Esophagus squamous epithelium (tissue), 5 donors: ENCODE measurements at regions not wholly inside any gene's neighbourhood (a gene's known extent, or its start where the extent isn't known, plus 50 kb on each side); places are given as distances from the start of the nearest gene placed in this dataset.

Experiments used
- DNase-seq: peaks from one replicate; lab custom pipeline; 2025; lab: John Stamatoyannopoulos, UW
- H3K27ac ChIP-seq, 4 donors: fragments of 200-600 bp; sonication (generic); one replicate each; pipeline ENCODE4 v1.5.1; 2016 to 2019; ENCODE audit warnings: mild to moderate bottlenecking in 1 of 4
- H3K27me3 ChIP-seq, 4 donors: fragments of 200-600 bp; sonication (generic); 1 replicate in 3 of 4; 2 replicates in 1 of 4; pipeline versions ENCODE4 v1.5.1 to v1.6.0; 2017 to 2021; ENCODE audit warnings: antibody characterized with exemption in 1 of 4
- H3K36me3 ChIP-seq, 3 donors: fragments of 200-600 bp; sonication (generic); one replicate each; pipeline ENCODE4 v1.5.1; 2016 to 2019
- H3K4me1 ChIP-seq, 3 donors: fragments of 200-600 bp; sonication (generic); one replicate each; pipeline ENCODE4 v1.5.1; 2017 to 2019
- H3K4me3 ChIP-seq, 4 donors: fragments of 200-600 bp; sonication (generic); 1 replicate in 3 of 4; 2 replicates in 1 of 4; pipeline ENCODE4 v1.5.1; 2016 to 2019; ENCODE audit warnings: mild to moderate bottlenecking in 2 of 4, moderate library complexity in 1 of 4
- H3K9me3 ChIP-seq, 3 donors: fragments of 200-600 bp; sonication (generic); one replicate each; pipeline ENCODE4 v1.5.1; 2016 to 2019
- CTCF ChIP-seq, 6 experiments: fragments of 450-650 bp in 4 of 6; fragments of 200-600 bp in 2 of 6; sonication (generic) in 2 of 6; IDR thresholded peaks; one replicate each; pipeline ENCODE4 v1.5.1; 2016 to 2019; ENCODE audit warnings: antibody characterized with exemption in 6 of 6, mild to moderate bottlenecking in 4 of 6, moderate library complexity in 4 of 6
- POLR2A ChIP-seq, 4 donors: fragments of 450-650 bp; IDR thresholded peaks; one replicate each; pipeline ENCODE4 v1.6.1; 2017; ENCODE audit warnings: antibody characterized with exemption in 4 of 4, mild to moderate bottlenecking in 4 of 4, moderate library complexity in 3 of 4
- WGBS, 2 donors: methylation state at CpG; one replicate each; pipeline ENCODE4 v1.1.5; 2018; 5-methylcytosine and 5-hydroxymethylcytosine counted together
- intact Hi-C: fragments of 100-400 bp; cut with DNase I; formaldehyde crosslinking; loops from one replicate; pipeline ENCODE4 v1.15.0; 2022
- donor health status: DM: yes; HTN: yes; CAD: no.

- Histone ChIP-seq H3K36me3 (no peaks in the 10 kb centered on the region), H3K4me3 (no peak overlapping the region), H3K4me1 (no peaks in the 10 kb centered on the region), H3K9me3 (no peaks in the 10 kb centered on the region), H3K27me3 (no peaks in the 10 kb centered on the region), H3K27ac (no peak overlapping the region)
- TF ChIP-seq POLR2A (IDR thresholded peaks at IDR 0.05): no peak
- no peak for TF ChIP-seq CTCF (IDR thresholded peaks at IDR 0.05)
- intact Hi-C loops: no loop called here
- WGBS, 2 donors: 34 to 46% methylated on average over 3 of the region's 3 CpGs
- DNase-seq: no peak
Measured at GRCh38 chr4:85114526-85114925, 148.0 kb upstream of the WDFY3 start.

GRCh38 chr4:85116008-85116407, 149.5 kb upstream of the WDFY3 start:
- Histone ChIP-seq H3K27me3 (no peaks in the 10 kb centered on the region), H3K36me3 (no peaks in the 10 kb centered on the region), H3K4me1 (no peaks in the 10 kb centered on the region), H3K4me3 (no peak overlapping the region), H3K9me3 (no peaks in the 10 kb centered on the region), H3K27ac (no peak overlapping the region)
- intact Hi-C loops: no loop called here
- TF ChIP-seq CTCF (IDR thresholded peaks at IDR 0.05): no peak
- TF ChIP-seq POLR2A (IDR thresholded peaks at IDR 0.05): no peak
- DNase-seq: no peak

- Histone ChIP-seq H3K4me3 (no peak overlapping the region), H3K4me1 (no peaks in the 10 kb centered on the region), H3K36me3 (no peaks in the 10 kb centered on the region), H3K27ac (no peak overlapping the region), H3K27me3 (no peaks in the 10 kb centered on the region), H3K9me3 (no peaks in the 10 kb centered on the region)
- DNase-seq: no peak
- no peak for TF ChIP-seq CTCF (IDR thresholded peaks at IDR 0.05)
- TF ChIP-seq POLR2A (IDR thresholded peaks at IDR 0.05): no peak
- 31 to 45% methylated on average over 1 of the region's 1 CpG for WGBS, 2 donors
- intact Hi-C loops: no loop called here
Measured at GRCh38 chr4:85125688-85126087, 159.2 kb upstream of the WDFY3 start.

GRCh38 chr4:85126991-85127591, 160.6 kb upstream of the WDFY3 start:
- Histone ChIP-seq H3K36me3 (no peaks in the 10 kb centered on the region), H3K27ac (no peak overlapping the region), H3K4me3 (no peak overlapping the region), H3K4me1 (no peaks in the 10 kb centered on the region), H3K9me3 (no peaks in the 10 kb centered on the region), H3K27me3 (no peaks in the 10 kb centered on the region)
- WGBS, 2 donors: 87 to 91% methylated on average over 6 of the region's 6 CpGs
- intact Hi-C loops: no loop called here
- DNase-seq: no peak
- TF ChIP-seq CTCF (IDR thresholded peaks at IDR 0.05): no peak
- TF ChIP-seq POLR2A (IDR thresholded peaks at IDR 0.05): no peak

- no peak for DNase-seq
- intact Hi-C loops: no loop called here
- H3K9me3 ChIP-seq: no peaks in the 10 kb centered on the region
- no peak overlapping the region for H3K27ac ChIP-seq
- H3K27me3 ChIP-seq: no peaks in the 10 kb centered on the region
- H3K4me3 ChIP-seq: no peak overlapping the region
- no peaks in the 10 kb centered on the region for H3K4me1 ChIP-seq
- peak in 3 of 6 experiments; percentile 17 to 49 (median 18) for TF ChIP-seq CTCF (IDR thresholded peaks at IDR 0.05)
- TF ChIP-seq POLR2A (IDR thresholded peaks at IDR 0.05): no peak
- no peaks in the 10 kb centered on the region for H3K36me3 ChIP-seq
- 48 to 49% methylated on average over 10 of the region's 10 CpGs for WGBS, 2 donors
Measured at GRCh38 chr4:85127653-85128052, 161.2 kb upstream of the WDFY3 start.
